H1 (cell line): ENCODE measurements at regions not wholly inside any gene's neighbourhood (a gene's known extent, or its start where the extent isn't known, plus 50 kb on each side); places are given as distances from the start of the nearest gene placed in this dataset.

ENCODE experiments used
- MAFK ChIP-seq: IDR thresholded peaks from 2 replicates; pipeline ENCODE4 v1.6.1; 2012; ENCODE audit warnings: low read depth, mild to moderate bottlenecking, improper control_type of control experiment, low read length

DNA sequence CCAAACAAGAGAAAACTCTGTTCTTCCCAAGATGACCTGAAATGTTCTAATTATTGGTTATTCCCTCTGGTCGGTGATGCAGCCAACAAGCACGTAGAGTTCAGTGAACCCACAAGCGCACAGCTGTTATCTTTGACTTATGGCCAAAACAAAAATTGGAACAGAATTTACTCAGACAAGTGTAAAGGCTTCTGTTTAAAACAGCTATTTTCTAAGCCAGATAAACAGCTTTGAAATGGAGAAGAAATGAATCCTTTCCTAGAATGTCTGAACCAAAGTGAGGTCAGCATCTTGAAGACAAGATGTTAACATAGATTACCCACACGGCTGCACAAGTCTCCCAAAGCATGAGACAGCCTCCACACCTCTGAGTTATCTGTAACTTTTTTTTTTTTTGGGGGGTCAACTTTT is 669.2 kb downstream of the DIAPH3 start (continued):
- TF ChIP-seq MAFK, result no peak
- TF ChIP-seq, all 59 proteins: peak for 0
